ENCODE measurements at regions not wholly inside any gene's neighbourhood (a gene's known extent, or its start where the extent isn't known, plus 50 kb on each side); places are given as distances from the start of the nearest gene placed in this dataset.

DNA sequence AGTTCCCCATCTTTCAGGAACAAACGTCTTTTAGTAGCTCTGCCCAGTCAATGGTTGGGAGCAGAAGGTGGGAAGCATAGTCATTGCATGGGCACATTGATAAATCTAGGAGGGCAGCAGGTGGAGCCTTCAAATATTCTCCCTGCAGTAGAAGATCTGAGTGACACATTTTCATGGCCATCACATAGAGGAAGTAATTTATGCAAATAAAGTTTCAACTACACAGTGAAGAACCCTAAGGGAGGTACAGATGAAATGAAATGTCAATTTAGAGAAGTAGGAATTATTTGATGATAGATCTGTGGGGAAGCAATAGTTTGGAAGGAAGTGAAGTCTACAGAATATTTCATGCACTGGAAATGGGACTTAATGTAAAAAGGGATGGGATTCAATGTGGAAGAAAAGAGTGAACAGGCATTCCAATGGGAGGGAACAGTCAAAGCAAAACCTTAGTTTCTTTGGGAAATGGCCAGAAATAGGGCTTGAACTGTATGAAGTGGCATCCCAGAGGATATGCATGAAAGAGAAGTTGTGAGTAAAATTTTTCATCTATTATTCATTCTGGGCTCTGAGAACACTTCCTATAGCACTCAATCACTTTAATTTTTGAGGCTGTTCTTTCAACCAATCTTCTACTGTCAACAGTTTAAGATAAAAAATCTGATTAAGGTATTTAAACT lies 256.2 kb upstream of the LUZP2 start:
- TF ChIP-seq, protein P1, sequence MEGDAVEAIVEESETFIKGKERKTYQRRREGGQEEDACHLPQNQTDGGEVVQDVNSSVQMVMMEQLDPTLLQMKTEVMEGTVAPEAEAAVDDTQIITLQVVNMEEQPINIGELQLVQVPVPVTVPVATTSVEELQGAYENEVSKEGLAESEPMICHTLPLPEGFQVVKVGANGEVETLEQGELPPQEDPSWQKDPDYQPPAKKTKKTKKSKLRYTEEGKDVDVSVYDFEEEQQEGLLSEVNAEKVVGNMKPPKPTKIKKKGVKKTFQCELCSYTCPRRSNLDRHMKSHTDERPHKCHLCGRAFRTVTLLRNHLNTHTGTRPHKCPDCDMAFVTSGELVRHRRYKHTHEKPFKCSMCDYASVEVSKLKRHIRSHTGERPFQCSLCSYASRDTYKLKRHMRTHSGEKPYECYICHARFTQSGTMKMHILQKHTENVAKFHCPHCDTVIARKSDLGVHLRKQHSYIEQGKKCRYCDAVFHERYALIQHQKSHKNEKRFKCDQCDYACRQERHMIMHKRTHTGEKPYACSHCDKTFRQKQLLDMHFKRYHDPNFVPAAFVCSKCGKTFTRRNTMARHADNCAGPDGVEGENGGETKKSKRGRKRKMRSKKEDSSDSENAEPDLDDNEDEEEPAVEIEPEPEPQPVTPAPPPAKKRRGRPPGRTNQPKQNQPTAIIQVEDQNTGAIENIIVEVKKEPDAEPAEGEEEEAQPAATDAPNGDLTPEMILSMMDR (conservative IDR thresholded peaks at IDR 0.05) = no peak
- TF ChIP-seq EZH2 (IDR thresholded peaks at IDR 0.05; ENCODE audit: low read depth) = no peak

All from PC-9 (cell line).